Spleen (tissue), 7 donors: ENCODE measurements at regions not wholly inside any gene's neighbourhood (a gene's known extent, or its start where the extent isn't known, plus 50 kb on each side); places are given as distances from the start of the nearest gene placed in this dataset.

ENCODE experiments used
- POLR2A ChIP-seq, 3 donors: fragments of 450-650 bp; IDR thresholded peaks; one replicate each; pipeline ENCODE4 v1.5.1; 2017; ENCODE audit warnings: antibody characterized with exemption in 3 of 3, mild to moderate bottlenecking in 1 of 3
- POLR2AphosphoS5 ChIP-seq, 3 donors: sonication (generic); formaldehyde crosslinking; IDR thresholded peaks; one replicate each; pipeline ENCODE4 v1.5.1; 2017; ENCODE audit warnings: antibody characterized with exemption in 3 of 3
- TF ChIP-seq, protein P1 (sequence below), 11 experiments: fragments of 200-600 bp in 7 of 11; fragments of 450-650 bp in 4 of 11; sonication (generic) in 4 of 11; IDR thresholded peaks in 8 of 11; conservative IDR thresholded peaks in 3 of 11; 1 replicate in 7 of 11; 2 replicates in 4 of 11; pipeline versions ENCODE4 v1.4.0 to v1.8.0; 2016 to 2021; ENCODE audit warnings: antibody characterized with exemption in 11 of 11, inconsistent platforms in 4 of 11, mild to moderate bottlenecking in 1 of 11
- donor health status: DM: no; HTN: no; CAD: no; lungs with moderate emphysema.
- donor health status: DM: no; HTN: no; CAD: no.
- donor health status: DM: no; HTN: no; CAD: no.

DNA sequence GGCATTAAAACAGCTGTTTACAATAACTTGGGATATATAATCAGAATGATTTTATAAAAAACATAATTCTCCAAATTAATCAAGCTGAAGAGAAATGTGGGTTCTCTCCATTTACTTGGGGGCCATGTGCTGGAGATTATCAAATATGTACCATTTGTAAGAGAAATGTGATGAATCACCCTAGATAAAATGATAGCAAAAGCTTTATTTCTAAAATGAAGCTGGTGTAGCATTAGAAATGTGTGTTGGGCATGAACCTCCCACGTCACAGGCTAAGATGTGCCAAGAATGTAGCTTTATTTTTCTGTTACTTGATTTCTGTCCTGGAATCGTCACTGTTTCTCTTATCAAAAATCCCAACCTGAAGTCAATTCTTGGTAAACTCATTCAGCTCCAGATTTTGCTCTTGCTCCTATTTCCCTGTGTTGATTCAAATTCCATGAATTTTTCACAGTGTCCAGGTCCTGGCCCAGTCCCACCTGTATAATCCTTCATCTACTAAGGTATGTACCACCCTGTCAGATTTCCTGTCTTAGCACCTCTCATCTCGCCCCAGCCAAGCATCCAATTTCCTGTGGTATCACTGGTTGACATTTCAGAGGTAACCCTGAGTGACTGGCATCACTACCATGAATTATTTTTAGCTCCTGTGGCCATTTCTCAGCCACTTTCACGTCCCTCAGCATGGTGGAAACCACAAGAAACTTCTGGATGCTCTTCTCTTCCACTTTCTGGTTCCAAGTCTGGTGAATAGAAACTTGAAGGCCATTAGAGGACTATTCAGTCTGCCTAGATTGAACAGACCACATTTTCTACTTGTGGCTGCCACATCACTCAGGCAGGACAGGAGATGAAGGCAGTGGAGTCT lies 103.6 kb upstream of the FLRT2 start:
- TF ChIP-seq POLR2A (IDR thresholded peaks at IDR 0.05) (no peak), POLR2AphosphoS5 (IDR thresholded peaks at IDR 0.05) (no peak)
- TF ChIP-seq, protein P1, sequence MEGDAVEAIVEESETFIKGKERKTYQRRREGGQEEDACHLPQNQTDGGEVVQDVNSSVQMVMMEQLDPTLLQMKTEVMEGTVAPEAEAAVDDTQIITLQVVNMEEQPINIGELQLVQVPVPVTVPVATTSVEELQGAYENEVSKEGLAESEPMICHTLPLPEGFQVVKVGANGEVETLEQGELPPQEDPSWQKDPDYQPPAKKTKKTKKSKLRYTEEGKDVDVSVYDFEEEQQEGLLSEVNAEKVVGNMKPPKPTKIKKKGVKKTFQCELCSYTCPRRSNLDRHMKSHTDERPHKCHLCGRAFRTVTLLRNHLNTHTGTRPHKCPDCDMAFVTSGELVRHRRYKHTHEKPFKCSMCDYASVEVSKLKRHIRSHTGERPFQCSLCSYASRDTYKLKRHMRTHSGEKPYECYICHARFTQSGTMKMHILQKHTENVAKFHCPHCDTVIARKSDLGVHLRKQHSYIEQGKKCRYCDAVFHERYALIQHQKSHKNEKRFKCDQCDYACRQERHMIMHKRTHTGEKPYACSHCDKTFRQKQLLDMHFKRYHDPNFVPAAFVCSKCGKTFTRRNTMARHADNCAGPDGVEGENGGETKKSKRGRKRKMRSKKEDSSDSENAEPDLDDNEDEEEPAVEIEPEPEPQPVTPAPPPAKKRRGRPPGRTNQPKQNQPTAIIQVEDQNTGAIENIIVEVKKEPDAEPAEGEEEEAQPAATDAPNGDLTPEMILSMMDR (IDR thresholded peaks at IDR 0.05 in 8 of 11, conservative IDR thresholded peaks at IDR 0.05 in 3 of 11), result no peak
